ENCODE measurements at regions not wholly inside any gene's neighbourhood (a gene's known extent, or its start where the extent isn't known, plus 50 kb on each side); places are given as distances from the start of the nearest gene placed in this dataset.

DNA sequence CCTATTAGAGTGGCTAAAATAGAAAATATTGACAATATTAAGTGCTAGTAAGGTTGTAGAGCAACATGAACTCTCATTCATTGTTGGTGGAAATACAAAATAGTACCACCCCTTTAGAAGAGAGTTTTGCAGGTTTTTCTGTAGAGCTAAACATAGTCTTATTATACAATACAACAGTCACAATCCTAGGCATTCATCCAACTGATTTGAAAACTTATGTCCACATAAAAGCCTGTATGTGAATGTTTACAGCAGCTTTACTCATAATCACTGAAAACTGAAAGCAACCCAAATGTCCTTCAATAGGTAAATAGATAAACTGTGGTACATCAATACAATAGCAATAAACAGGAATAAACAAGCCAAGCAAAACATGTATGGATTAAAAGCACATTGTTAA lies 127.2 kb upstream of the PRNP start:
- no peak for DNase-seq (ENCODE audit: low spot score)

DNA sequence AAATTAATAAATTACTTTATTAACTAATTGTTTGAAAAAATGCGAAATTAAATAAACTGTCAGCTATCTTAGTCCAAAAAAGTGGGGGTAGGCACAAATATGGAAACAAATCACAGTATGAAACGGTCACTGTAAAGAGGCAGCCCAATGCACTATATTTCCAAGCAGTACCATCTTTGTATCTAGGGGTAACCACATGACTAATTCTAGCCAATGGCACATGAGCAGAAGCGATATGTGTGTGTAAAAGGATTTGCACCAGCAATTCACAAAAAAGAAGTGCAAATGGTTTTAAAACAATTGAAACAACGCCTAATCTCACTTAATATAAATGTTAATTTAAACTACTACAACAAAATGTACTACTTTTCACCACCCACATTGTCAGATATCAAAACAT lies 129.5 kb upstream of the PRNP start:
- no peak for DNase-seq (ENCODE audit: low spot score)

DNA sequence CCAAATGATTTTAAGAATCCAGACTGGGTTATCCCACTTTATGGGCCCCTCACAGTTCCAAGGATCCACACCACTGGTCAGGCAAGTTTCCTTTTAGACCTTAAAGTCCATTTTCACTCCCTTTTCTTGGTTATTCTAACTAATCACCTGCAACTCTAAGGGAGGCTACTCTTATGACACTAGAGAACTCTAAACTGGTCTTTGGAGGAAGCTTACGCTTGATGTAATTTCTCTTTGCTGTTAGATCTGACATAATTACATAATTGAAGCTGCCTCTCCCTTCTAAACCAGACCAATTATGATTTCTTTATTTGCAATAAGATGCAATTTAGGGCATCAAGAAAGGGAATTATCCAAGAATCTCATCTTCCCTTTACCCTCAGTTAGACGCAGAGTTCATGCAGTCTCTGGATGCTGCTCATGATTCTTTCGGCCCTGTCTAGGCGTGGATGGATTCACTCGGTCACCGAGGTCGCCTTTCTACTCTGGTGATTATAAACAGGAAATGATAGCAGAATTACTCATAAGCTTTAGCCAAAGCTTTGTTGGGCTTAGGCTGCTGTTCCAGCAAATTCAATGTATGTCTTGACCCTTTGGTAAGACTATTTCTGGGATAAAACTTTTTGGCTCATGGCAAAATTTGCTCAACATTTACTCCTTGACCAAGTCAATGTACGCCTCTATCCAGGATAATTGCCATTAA lies 130.9 kb upstream of the PRNP start:
- no peak for DNase-seq (ENCODE audit: low spot score)

DNA sequence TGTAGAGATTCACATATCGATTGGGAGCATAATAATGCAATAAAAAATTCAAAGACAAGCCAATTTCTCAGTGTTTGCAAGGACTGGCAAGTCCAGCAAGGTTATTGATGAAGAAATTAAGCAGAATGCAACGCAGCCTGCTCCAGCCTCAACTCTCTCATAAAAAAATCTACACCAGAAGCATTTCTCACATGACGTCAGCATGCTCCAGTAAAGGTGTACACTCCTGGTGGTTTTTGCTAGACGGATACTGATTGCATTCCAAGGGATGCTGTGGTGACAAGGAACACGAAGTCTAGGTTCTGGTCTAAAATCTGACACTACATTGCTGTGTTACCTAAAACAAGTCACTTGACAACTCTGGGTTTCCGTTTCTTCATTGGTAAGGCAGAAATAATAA lies 131.9 kb upstream of the PRNP start:
- DNase-seq (ENCODE audit: low spot score): no peak

DNA sequence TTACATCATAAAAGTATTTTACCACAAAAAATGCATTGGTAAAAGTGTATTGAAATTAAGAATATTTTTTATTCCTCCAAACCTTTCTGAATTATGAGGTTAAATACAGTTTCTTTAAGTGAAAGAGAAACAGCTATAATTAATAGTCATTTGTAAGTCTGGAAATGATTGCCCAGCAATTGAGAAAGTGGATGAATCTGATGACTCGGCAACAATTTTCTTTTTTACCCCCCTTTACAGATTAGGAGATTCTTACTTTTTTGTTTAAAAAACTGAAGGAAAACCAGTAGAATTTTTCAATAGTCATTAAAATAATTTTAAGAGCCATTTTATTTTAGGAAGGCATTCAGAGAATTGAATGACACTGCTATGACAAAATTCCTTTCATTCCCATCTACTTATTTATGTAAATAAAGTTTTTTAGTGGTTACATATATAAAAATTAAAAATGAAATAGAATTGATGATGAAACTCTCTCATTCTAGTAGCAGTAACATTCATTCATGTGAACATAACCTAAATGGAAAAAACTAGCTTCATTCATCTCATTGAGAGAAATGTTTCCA lies 134.1 kb upstream of the PRNP start:
- DNase-seq (ENCODE audit: low spot score): no peak

DNA sequence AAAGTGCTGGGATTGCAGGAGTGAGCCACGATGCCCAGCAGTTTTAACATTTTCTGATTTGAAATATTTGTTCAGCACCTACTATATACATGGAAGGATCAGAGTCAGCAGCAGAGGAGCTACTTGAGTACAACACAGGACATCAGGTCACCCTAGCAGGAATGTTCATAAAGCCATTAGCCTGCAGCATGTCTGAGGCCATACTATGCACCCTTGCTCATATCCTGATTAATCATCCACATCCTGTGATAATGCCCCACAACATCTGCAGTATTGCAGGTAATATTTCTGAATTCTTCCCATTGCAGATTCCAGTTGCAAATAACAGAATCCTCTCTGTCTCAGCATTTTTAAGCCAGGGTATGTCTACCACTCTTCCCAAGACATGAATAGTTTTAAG lies 135.5 kb upstream of the PRNP start:
- DNase-seq (ENCODE audit: low spot score): no peak

DNA sequence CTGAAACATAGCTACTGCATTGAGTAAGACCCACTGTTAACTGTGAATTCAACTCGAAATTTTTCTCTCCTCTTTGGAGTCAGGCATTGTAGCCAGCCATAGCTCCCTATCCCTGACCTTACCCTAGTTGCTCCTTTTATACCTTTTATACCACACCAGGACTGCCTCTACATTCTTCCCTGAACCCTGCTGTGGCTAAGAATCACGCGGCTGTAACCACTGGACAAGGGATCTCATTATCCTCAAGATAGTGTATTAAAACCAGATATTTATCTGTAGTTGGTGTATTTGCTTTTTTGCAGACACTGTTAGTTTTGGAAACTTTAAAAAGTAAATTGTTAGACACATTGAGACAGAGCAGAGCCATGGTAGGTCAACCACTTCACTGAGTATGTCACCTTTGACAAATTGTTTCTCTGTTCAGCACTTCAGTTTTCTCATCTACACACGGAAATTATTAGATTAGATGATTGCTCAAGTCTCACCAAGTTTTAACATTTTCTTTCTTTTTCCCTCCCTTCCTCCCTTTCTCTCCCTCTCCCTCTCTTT lies 136.5 kb upstream of the PRNP start:
- DNase-seq (ENCODE audit: low spot score): no peak

DNA sequence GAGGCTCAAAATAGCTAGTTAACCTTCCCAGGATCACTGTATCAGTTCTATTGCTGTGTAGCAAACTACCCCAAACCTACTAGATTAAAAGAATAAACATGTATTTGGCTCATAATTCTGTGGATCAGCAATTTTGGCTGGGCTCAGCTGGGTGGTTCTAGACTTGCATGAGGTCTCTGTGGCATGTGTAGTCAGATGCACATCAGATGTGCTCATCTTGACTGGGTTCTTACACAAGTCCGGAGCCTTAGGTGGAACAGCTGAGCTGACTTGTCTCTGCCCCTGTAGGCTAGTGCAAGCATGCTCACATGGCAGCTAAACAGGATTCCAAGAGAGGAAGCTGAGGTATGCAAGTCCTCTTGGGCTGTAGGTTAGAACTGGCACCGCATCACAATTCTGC lies 137.7 kb upstream of the PRNP start:
- no peak for DNase-seq (ENCODE audit: low spot score)

DNA sequence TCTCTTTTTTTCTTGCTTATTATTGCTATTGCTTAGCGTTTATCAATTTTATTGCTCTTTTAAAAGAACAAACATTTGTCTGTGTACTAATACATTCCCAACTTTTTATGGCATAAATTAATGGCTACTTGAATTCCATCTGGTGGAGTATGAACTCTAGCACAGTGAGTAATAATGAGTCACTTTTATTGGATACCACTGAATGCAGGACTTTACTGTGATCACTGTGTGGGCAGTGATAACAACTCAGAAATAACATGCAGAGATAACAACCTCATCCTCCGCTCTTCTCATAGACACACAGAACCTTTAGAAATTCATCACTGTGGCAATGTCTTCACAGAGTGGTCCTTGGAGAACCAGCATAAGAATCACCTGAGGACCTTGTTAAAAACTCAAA lies 139.5 kb upstream of the PRNP start:
- no peak for DNase-seq (ENCODE audit: low spot score)

DNA sequence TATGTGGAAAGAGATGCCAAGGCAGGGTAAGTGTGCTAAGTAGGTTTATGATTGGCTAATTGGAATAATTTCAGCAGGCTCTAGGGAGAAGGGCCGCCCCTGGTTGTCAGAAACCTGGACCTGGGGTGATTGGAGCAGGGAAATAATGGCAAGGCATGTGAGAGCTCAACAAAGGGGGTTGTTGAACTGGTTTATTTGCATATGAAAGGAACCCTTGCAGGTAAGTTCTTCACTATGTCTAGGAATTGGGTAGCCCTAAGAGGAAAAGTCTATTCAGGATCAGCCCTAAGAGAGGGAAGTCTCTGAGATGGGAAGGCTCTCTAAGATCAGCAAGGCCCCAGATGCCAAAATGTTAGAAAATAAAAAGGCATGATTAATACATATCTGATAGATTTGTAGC lies 139.9 kb upstream of the PRNP start:
- DNase-seq (ENCODE audit: low spot score): no peak

DNA sequence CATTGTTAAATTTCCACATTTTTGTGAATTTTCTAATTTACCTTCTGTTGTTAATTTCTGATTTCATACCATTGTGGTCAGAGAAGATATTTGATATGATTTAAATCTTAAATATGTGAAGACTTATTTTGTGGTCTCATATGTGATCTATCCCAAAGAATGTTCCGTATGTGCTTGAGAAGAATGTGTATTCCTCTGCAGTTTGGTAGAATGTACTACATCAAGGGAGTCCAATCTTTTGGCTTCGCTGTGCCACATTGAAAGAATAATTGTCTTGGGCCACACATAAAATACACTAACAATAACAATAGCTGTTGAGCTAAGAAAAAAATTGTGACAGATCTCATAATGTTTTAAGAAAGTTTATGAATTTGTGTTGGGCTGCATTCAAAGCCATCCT lies 140.7 kb upstream of the PRNP start:
- DNase-seq (ENCODE audit: low spot score): no peak

DNA sequence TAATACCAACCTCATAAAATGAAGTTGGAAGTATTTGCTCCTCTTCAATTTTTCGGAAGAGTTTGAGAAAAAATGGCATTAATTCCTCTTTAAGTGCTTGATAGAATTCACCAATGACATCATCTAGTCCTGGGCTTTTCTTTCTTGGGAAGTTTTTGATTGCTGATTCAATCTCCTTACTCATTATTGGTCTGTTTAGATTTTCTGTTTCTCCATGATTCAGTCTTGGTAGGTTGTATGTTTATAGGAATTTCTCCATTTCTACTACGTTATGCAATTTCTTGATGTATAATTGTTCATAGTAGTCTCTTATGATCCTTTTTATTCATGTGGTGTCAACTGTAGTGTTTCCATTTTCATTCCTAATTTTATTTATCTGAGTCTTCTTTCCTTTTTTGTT lies 141.5 kb upstream of the PRNP start:
- no peak for DNase-seq (ENCODE audit: low spot score)

DNA sequence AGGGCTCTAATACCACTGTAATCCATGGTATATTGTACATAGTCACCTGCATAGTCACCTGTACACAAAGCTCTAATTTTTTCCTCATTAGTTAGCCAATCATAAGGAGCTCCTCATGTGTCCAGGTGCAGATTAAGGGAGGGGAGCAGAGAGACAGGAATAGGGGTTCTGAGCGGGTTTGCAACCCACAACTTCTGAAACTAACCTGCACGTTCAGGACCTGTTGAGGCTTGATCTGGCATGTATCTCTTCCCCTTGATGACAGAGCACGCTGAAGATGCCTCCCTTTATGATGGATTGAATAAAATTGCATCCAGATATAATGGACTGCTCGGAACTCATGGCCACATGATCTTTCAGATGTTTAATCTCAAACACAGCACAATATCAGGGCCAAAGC lies 144.0 kb upstream of the PRNP start:
- DNase-seq (ENCODE audit: low spot score): no peak

DNA sequence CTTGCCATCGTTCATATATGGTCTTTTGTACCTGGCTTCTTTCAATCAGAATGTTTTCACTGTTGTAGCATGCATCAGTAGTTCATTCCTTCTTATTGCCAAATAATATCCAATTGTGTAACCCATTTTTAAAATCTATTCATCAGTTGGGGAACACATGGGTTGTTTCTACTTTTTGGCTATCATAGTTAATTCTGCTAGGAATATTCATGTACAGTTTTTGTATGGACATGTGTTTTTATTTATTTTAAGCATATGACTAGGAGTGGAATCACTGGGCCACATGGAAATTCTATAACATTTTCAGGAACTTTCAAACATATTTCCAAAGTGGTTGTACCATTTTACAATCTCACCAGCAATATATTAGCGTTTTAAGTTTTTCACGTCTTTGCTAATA lies 151.9 kb upstream of the PRNP start:
- DNase-seq (ENCODE audit: low spot score): no peak

DNA sequence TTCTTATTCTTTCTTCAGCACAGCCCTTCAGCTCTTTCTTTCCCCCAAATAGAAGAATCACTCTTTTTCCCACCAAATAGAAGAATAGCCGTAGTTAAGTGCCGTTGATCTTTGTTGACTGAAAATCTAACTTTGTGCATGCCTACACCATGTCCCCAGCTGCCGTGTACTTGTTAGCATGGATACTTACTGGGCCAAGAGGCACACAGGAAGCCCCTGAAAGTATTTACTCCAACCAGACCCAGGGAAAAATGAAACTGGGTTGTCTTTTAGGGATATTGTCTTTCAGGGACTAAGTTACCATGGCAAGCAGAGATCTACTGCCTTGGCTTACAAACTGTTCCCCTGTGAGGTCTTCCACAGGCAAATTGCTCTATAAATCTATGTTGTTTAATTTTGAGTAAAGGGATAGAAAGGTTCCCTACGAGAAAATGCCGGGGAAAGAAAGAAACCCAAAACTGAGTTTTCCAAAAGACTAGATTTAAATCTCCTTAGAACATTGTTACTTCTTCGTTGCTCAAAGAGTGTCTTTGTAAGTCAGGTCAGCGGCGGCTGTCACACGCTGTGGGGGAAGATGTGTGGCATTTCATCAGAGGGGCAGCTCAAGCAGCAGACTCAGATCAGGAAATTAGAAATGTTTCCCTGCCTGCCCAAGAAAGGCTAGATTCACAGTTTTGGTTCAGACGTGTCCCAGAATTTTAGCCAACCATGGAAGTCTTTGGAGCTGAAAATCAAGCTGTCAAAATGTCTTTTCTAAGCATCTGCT lies 152.7 kb upstream of the PRNP start:
- no peak for DNase-seq (ENCODE audit: low spot score)

DNA sequence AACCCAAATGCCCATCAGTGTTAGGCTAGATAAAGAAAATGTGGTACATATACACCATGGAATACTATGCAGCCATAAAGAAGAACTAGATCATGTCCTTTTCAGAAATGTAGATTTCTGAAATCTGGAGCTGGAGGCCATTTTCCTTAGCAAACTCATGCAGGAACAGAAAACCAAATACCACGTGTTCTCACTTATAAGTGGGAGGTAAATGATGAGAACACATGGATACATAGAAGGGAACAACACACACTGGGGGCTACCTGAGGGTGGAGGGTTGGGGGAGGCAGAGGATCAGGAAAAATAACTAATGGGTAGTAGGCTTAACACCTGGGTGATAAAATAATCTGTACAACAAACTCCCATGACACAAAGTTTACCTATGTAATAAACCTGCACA lies 153.5 kb upstream of the PRNP start:
- no peak for DNase-seq (ENCODE audit: low spot score)

DNA sequence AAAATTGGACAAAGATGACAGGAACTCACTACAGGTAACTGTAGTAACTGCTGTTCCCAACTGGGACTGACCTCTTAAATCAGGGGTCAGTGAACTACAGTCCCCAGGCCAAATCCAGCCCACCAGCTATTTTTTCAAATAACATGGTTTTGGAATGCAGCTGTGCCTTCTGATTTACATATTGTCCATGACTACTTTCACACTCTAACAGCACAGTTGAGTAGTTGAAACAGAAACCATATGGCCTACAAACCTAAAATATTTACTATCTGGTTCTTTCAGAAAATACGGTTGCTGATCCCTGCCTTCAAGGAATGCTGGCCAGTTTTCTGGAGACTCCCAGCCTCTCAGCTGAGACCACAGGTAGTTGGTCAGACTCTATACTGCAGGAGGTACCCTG lies 161.5 kb upstream of the PRNP start:
- no peak for DNase-seq (ENCODE audit: low spot score)

DNA sequence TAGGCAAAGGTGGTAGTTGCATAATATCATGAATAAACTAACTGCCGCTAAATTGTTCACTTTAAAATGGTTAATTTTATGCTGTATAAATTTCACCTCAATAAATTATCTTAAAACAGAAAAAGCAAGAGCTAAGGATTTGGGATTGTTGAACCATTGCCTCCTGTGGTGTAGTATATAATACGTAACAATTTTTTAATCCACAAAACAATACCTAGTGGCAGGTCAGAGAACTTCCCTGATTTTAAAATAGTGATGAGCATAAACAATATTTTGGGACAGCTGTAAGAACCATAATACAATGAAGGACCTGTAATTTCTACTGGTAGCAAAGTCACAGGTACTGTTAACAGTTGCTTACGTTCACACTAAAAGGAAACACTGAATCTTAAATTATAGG lies 161.9 kb upstream of the PRNP start:
- DNase-seq (ENCODE audit: low spot score): no peak

DNA sequence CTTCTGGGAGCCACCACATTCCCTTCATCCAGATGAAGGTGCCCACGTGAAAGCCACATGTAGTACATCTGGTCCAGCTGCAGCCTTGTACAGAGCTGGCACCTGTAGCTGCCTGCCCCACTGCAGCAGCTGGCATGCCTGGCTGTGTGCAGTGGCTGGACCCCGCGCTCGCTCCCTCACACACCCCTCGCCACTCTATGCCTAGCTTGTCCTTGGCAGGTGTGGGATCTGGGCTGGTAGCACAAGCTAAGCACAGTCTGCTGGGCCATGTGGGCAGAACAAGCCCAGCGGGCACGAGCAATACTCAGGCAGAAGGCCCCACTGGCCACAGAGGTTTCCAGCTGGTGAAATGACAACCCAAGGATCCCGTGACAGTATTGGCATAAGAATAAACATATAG lies 163.9 kb upstream of the PRNP start:
- DNase-seq (ENCODE audit: low spot score): no peak

DNA sequence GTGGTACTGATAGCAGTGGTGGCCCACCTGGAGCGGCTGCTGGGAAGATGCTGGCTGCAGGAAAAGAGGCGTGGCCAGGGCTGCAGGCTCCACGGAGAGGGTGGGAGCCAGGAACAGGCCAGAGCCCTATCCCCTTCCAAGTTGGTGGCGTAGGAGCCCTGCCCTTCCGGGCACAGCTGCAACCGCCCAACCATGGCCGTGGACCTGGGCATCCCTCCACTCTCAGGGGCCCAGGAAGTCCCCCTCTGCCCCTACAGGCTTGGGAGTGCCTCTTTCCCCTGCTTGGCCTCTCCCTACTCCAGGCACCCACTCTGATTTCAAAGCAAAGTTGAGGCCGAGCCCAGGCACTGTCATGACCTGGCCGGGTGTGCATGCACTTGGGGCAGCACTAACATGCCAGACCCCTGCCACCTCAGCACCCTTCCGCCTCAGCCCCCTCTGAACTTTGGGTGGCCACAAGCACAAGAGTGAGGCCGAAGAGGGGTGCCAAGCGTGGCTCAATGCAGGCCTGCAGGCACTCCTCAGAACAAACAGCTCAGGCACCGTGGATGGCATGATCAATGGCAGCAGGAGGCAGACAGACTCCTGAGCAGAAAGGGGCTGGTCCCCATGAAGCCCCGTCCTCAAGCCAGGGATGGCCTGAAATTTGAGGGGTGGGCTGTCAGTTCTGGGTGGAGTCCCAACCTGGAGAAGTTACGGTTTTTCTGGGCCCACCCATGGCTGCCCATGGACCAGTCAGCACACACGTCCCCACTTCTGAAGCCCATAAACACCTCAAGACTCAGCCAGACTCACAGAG lies 164.9 kb upstream of the PRNP start:
- no peak for DNase-seq (ENCODE audit: low spot score)

DNA sequence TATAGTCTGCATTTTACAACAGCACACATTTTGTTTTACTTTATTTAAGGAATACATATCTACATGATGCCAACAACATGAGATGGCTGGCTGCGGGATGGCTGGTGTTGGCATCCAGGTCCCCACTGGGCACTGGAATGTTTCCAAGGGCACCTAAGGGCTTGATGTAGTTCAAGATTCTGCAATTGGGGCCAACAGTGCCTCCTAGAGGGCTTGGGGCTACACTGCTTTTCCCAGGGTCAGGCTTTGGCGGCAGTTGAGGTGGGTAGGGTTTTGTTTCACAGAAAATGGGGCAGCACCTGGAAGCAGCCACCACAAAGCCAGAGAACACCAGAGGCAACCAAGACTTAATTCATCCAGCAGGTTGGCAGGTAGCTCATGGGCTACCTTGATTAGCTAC lies 166.7 kb upstream of the PRNP start:
- DNase-seq (ENCODE audit: low spot score): no peak

DNA sequence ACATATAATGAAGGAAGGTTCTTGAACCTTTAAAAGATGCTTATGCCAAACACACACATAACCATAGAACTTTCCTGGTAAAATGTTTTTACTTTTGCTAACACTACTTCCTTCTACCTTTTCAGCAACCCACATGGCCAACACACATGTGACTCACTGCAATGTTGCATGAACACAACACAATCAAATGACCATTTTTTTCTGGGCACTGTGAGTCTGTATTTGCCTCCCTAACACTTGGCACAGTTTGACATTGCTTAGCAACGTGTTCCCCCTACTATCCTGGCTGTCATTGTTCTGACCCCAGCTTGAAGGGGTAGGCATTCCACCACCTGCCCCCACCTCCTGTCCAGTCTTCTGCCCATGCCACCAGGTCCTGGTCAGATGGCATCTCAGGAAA lies 169.4 kb upstream of the PRNP start:
- DNase-seq (ENCODE audit: low spot score): no peak

DNA sequence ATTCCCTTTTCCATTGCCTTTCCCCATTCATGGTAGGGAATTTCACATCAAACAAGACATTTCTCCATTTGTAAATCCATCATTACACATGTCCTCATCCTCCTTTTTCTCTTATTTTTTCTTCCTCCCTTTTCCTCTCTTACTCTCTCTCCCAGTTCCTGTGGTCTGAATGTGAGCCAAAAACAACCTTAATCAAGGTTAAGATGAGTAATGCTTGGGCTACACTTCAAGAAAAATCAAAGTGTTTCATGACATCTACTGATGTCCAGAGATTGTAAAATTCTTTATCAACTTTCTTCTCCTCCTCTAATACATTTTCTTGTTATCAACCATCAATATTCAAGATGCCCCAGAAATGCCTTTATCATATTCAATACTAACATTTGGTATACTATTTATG lies 172.5 kb upstream of the PRNP start:
- DNase-seq (ENCODE audit: low spot score): no peak
